ENCODE measurements at regions not wholly inside any gene's neighbourhood (a gene's known extent, or its start where the extent isn't known, plus 50 kb on each side); places are given as distances from the start of the nearest gene placed in this dataset.

DNA sequence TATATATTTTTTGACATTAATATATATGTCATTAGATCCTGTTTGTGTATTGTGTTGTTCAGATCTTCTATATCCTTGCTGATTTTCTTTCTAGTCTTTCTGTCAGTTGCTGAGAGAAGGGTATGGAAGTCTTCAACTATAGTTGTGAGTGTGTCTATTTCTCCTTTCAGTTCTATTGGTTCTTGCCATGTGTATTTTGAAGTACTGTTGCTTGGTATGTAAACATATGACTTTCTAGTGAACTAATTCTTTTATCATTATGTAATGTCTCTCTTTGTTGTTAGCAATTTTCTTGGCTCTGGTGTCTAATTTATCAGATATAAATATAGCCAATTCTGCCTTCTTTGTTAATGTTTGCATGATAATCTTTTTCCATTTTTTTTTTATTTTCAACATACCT, 84.3 kb upstream of the CAST start:
- in situ Hi-C loops (cut with MboI; ENCODE audit: low pct_unique_long_range_greater_than_20kb, low sequenced_read_pairs, unreplicated experiment), result no loop called here
- DNase-seq (ENCODE audit: low spot score), result no peak
- TF ChIP-seq, protein P1, sequence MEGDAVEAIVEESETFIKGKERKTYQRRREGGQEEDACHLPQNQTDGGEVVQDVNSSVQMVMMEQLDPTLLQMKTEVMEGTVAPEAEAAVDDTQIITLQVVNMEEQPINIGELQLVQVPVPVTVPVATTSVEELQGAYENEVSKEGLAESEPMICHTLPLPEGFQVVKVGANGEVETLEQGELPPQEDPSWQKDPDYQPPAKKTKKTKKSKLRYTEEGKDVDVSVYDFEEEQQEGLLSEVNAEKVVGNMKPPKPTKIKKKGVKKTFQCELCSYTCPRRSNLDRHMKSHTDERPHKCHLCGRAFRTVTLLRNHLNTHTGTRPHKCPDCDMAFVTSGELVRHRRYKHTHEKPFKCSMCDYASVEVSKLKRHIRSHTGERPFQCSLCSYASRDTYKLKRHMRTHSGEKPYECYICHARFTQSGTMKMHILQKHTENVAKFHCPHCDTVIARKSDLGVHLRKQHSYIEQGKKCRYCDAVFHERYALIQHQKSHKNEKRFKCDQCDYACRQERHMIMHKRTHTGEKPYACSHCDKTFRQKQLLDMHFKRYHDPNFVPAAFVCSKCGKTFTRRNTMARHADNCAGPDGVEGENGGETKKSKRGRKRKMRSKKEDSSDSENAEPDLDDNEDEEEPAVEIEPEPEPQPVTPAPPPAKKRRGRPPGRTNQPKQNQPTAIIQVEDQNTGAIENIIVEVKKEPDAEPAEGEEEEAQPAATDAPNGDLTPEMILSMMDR (IDR thresholded peaks at IDR 0.05; ENCODE audit: extremely low read depth, insufficient read depth, missing control alignments), result no peak

DNA sequence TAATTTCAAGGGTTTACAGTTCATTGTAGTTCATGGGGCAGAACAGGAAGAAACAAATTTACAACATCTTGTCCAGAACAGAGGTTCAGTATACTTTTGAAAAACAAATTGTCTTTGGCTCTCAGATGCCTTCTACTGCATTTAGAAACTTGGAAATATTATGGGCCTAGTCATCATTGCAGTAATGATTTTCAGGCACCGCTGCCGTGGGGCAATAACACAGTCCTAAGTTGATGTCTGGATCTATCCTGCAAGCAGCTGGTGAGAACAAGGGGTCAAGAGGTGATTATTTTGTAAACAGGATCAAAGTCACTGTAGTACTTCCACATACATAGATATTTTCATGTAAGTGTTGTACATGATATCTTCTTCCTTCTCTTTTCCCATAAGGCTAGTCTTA, 82.5 kb upstream of the CAST start:
- TF ChIP-seq, protein P1 (IDR thresholded peaks at IDR 0.05; ENCODE audit: extremely low read depth, insufficient read depth, missing control alignments), result no peak
- in situ Hi-C loops (cut with MboI; ENCODE audit: low pct_unique_long_range_greater_than_20kb, low sequenced_read_pairs, unreplicated experiment), result no loop called here
- DNase-seq (ENCODE audit: low spot score), result no peak

DNA sequence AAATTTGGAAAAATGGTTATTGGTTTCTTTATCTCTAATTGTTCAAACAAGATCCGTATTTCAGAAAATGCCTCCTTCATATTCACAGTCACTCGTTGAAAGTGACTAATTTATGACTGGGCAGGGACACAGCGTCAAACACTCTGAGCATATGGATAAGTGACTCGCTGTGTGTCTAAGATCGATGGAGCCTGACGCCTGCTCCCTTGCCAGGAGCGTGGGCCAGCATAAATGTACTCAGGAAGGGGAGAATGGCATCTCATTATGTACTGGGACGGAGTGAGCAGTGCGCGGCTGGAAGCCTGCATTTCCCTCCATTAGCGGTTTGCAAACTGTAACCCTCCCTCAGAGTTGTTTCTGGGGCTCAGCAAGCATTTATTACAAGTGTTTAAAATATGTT, 79.8 kb upstream of the CAST start:
- in situ Hi-C loops (cut with MboI; ENCODE audit: low pct_unique_long_range_greater_than_20kb, low sequenced_read_pairs, unreplicated experiment), result no loop called here
- DNase-seq (ENCODE audit: low spot score), result no peak
- TF ChIP-seq, protein P1 (IDR thresholded peaks at IDR 0.05; ENCODE audit: extremely low read depth, insufficient read depth, missing control alignments), result no peak

DNA sequence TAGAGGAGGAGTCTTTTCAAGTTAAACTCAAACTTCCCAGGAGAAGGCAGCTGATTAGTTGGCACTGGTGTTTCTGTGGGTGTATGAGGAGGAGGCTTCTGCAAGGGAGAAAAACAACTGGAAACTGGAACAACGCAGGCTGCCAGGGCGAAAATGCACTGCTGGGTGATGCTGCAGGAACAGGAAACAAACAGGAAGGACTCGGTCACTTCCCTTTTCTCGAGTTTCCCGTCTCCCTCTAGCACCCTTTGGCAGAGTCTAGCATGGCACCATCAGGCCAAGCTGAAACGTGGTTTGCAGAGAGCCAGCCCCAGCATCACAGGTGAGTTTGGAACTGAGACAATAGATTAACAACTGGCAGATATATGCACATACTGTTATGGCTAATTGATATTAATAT, 77.5 kb upstream of the CAST start:
- no peak for DNase-seq (ENCODE audit: low spot score)
- in situ Hi-C loops (cut with MboI; ENCODE audit: low pct_unique_long_range_greater_than_20kb, low sequenced_read_pairs, unreplicated experiment), result no loop called here

DNA sequence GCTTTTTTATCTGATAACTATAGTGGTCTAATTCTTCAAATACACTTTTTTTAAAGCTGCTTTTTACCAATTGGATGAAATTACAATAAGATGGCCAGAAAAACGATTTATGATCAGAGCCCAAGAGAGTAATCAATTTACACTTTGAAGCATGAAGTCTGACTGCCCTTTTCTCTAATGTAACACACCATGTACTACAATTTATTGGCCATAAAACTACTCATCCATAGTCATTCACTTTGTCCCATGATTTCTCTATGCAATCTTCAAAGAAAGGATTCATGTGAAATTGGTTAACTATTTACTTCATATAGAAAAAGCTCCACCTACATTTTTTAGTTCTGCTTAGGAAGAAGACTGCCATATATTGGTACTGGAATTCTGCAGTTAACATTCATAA, 73.6 kb upstream of the CAST start:
- TF ChIP-seq, protein P1 (IDR thresholded peaks at IDR 0.05; ENCODE audit: extremely low read depth, insufficient read depth, missing control alignments), result no peak
- in situ Hi-C loops (cut with MboI; ENCODE audit: low pct_unique_long_range_greater_than_20kb, low sequenced_read_pairs, unreplicated experiment), result no loop called here
- no peak for DNase-seq (ENCODE audit: low spot score)

More for the DNA sequence above, 77.5 kb upstream of the CAST start:
- TF ChIP-seq, protein P1 (IDR thresholded peaks at IDR 0.05; ENCODE audit: extremely low read depth, insufficient read depth, missing control alignments), result no peak

DNA sequence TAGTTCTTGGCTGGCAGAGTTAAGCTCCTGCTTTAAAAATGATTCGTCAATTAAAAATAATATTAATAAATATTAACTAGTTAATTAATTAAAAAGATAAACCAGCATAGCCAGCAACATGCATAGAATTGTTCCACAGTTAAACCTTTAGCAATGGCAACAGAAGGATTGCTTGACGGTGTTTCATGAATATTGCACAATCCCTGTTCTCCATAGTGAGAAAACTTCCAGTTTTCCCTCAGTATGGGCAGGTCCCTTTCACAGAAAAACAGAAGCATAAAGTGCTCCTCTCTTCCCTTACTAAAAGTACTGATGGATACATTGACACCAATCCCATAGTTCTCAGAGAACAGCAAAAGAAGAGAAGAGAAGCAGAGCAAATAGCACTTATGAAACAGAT, 71.4 kb upstream of the CAST start:
- in situ Hi-C loops (cut with MboI; ENCODE audit: low pct_unique_long_range_greater_than_20kb, low sequenced_read_pairs, unreplicated experiment), result loop anchor here (10.0 kb wide), 1 partner anchor 246 kb away; no protein-coding TSS in a partner anchor
- TF ChIP-seq, protein P1 (IDR thresholded peaks at IDR 0.05; ENCODE audit: extremely low read depth, insufficient read depth, missing control alignments), result no peak
- DNase-seq (ENCODE audit: low spot score), result no peak

All from GM13977 (cell line).